Heart left ventricle (tissue), 16 donors: ENCODE measurements at regions not wholly inside any gene's neighbourhood (a gene's known extent, or its start where the extent isn't known, plus 50 kb on each side); places are given as distances from the start of the nearest gene placed in this dataset.

Experiments used
- ATAC-seq, 4 donors: fragments of 200-7000 bp; cut with Tn5 transposase; one replicate each; pipeline ENCODE4 v1.9.1; 2020 to 2022; ENCODE audit warnings: moderate library complexity in 4 of 4, mild to moderate bottlenecking in 3 of 4, moderate number of reproducible peaks in 1 of 4
- DNase-seq, 5 donors: peaks; one replicate each; pipeline ENCODE4 v3.0.0-alpha.2; 2020
- H3K27ac ChIP-seq, 12 donors: fragments of 200-600 bp; sonication (generic) in 4 of 12; one replicate each; pipeline versions ENCODE4 v1.5.0 to v1.8.0; 2016 to 2022; ENCODE audit warnings: mild to moderate bottlenecking in 2 of 12
- H3K27me3 ChIP-seq, 9 donors: fragments of 200-600 bp; sonication (generic) in 2 of 9; one replicate each; pipeline versions ENCODE4 v1.5.1 to v1.8.0; 2016 to 2022; ENCODE audit warnings: mild to moderate bottlenecking in 3 of 9
- H3K36me3 ChIP-seq, 9 donors: fragments of 200-600 bp; sonication (generic) in 2 of 9; one replicate each; pipeline versions ENCODE4 v1.5.0 to v1.8.0; 2018 to 2022; ENCODE audit warnings: mild to moderate bottlenecking in 2 of 9
- H3K4me1 ChIP-seq, 12 donors: fragments of 200-600 bp; sonication (generic) in 4 of 12; one replicate each; pipeline versions ENCODE4 v1.5.0 to v1.8.0; 2016 to 2022; ENCODE audit warnings: mild to moderate bottlenecking in 3 of 12
- H3K4me3 ChIP-seq, 12 donors: fragments of 200-600 bp; sonication (generic) in 4 of 12; one replicate each; pipeline versions ENCODE4 v1.5.0 to v1.8.0; 2017 to 2022; ENCODE audit warnings: mild to moderate bottlenecking in 9 of 12, moderate library complexity in 4 of 12
- H3K9me3 ChIP-seq, 12 donors: fragments of 200-600 bp; sonication (generic) in 4 of 12; one replicate each; pipeline versions ENCODE4 v1.5.0 to v1.8.0; 2016 to 2022; ENCODE audit warnings: mild to moderate bottlenecking in 1 of 12
- CTCF ChIP-seq, 12 donors: fragments of 200-600 bp; sonication (generic) in 4 of 12; IDR thresholded peaks; one replicate each; pipeline versions ENCODE4 v1.5.0 to v1.8.0; 2018 to 2022; ENCODE audit warnings: antibody characterized with exemption in 12 of 12, mild to moderate bottlenecking in 5 of 12
- POLR2A ChIP-seq, 2 donors: fragments of 450-650 bp; IDR thresholded peaks; one replicate each; pipeline ENCODE4 v1.6.1; 2017; ENCODE audit warnings: antibody characterized with exemption in 2 of 2, mild to moderate bottlenecking in 2 of 2, moderate library complexity in 2 of 2
- WGBS, 4 donors: extraction: QIAGEN DNeasy Blood & Tissue Kit in 2 of 4; methylation state at CpG; one replicate each; pipeline versions ENCODE4 v1.1.5 to v1.1.7; 2013 to 2018; 5-methylcytosine and 5-hydroxymethylcytosine counted together
- intact Hi-C, 10 donors: fragments of 100-400 bp; cut with DNase I; formaldehyde crosslinking; loops; one replicate each; pipeline versions ENCODE4 v1.11.1 to v1.14.2; 2022
- donor health status: ischemic (EF 13 %, LVEDD 7.1; RV severe dilation, severe dysfunction).
- donor health status: healthy with polysubstance abuse.
- donor health status: DM: no; HTN: yes; CAD: no.
- donor health status: DM: no; HTN: no; CAD: no.
- donor health status: ischemic (EF 25% LVEDD 6.9; RV normal size, moderate dysfunction).
- donor health status: ischemic (EF 25% LVEDD 5.7; RV mildly dilated, moderate dysfunction).
- donor health status: healthy.
- donor health status: DM: yes; HTN: yes; CAD: no.
- donor health status: ischemic (EF 35%, LVEDD 5.7; RV mildly dilated, moderate dysfunction).
- donor health status: nonischemic (EF 11% LVEDD 7.7; RV severe dilation, severe dysfunction).
- donor health status: DM: yes; HTN: yes; CAD: no.
- donor health status: PGD.
- donor health status: ischemic (EF 29% LVEDD 5.4; RV normal size, mild dysfunction).
- donor health status: nonischemic (EF 23%, LVEDD 6.1; RV moderate dilation, normal function).

DNA sequence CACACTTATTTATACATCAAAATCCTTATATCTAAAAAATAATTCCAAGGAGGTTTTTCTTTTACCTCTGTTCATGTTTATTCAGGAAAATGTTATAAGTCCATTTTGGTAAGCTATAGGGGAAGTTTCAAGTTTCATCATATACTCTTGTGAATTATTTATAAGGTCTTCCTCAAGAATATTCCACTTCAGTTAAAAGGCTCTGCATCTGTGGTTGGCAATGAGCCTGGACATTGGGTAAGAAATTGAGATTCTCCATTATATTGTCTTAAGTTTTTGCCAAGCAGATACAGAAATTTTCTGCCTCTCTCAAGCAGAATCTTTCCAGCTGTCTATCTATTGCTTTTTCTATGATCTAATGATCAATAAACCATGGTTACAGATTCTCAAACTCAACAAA, 641.9 kb downstream of the NLGN4X start:
- peaks cover 0 to 5% (median 0%) of the 10 kb centered on the region in 12 donors for H3K9me3 ChIP-seq
- no peak overlapping the region for H3K27ac ChIP-seq
- no peak for TF ChIP-seq CTCF (IDR thresholded peaks at IDR 0.05)
- TF ChIP-seq POLR2A (IDR thresholded peaks at IDR 0.05): no peak
- H3K27me3 ChIP-seq: no peaks in the 10 kb centered on the region
- no peaks in the 10 kb centered on the region for H3K36me3 ChIP-seq
- H3K4me3 ChIP-seq: no peak overlapping the region
- DNase-seq (no peak), ATAC-seq (no peak)
- intact Hi-C loops: no loop called here
- no peaks in the 10 kb centered on the region for H3K4me1 ChIP-seq

DNA sequence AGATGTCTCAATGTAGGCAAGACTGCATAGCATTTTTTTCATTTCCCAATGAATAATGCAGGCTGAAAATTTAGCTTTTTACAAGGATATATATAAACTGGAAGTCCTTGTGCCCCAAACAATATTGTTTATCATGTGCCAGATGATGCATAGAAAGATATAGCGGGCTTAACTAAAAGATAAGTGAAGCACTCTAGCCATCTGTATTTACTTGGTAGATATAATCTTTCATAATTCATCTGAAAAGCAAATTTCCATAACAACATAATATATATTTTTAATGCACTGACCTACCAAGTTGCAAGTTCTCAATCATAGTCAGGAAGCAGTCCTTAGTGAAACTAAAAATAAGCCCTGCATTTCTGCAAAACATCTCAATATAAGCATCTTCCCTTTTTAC, 653.3 kb downstream of the NLGN4X start:
- intact Hi-C loops: no loop called here

GRCh38 chrX:5568934-5569333, 659.7 kb downstream of the NLGN4X start:
- TF ChIP-seq POLR2A (IDR thresholded peaks at IDR 0.05): no peak
- no peak for DNase-seq
- 54 to 69% (median 62%) methylated on average over 3 of the region's 3 CpGs for WGBS, 4 donors
- no peaks in the 10 kb centered on the region for H3K36me3 ChIP-seq
- H3K9me3 ChIP-seq: peaks cover 0 to under 1% (median 0%) of the 10 kb centered on the region in 12 donors
- intact Hi-C loops: no loop called here
- no peak for ATAC-seq
- no peaks in the 10 kb centered on the region for H3K4me1 ChIP-seq
- no peaks in the 10 kb centered on the region for H3K27me3 ChIP-seq
- H3K27ac ChIP-seq: no peak overlapping the region
- H3K4me3 ChIP-seq: no peak overlapping the region

More for the DNA sequence above, 653.3 kb downstream of the NLGN4X start:
- Histone ChIP-seq H3K4me3 (no peak overlapping the region), H3K9me3 (no peaks in the 10 kb centered on the region), H3K36me3 (no peaks in the 10 kb centered on the region), H3K27ac (no peak overlapping the region), H3K4me1 (no peaks in the 10 kb centered on the region), H3K27me3 (no peaks in the 10 kb centered on the region)
- TF ChIP-seq POLR2A (IDR thresholded peaks at IDR 0.05) (no peak), CTCF (IDR thresholded peaks at IDR 0.05) (no peak)
- ATAC-seq (no peak), DNase-seq (no peak)
- 77 to 90% (median 80%) methylated on average over 1 of the region's 1 CpG for WGBS, 4 donors

DNA sequence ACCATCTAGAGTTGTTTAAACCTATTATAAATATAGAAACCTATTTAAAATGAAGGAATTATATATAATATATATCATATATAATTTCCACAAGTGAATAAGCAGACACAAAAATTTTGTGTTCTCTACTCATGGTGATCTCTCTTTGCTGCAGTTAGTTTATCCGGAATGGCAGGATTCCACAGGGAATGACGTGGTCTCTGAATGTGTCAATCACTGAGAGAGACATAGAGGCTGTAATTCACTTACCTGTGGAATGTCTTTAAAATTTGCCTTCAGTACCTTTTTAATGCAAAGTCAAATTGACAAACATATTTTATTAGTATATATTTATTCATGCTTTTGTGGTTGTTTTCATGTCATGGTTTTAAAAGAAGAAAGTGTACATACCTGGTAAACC, 669.3 kb downstream of the NLGN4X start:
- H3K4me3 ChIP-seq: no peak overlapping the region
- no peaks in the 10 kb centered on the region for H3K27me3 ChIP-seq
- intact Hi-C loops: no loop called here
- TF ChIP-seq CTCF (IDR thresholded peaks at IDR 0.05) (no peak), POLR2A (IDR thresholded peaks at IDR 0.05) (no peak)
- 72 to 79% (median 76%) methylated on average over 2 of the region's 2 CpGs for WGBS, 4 donors
- H3K4me1 ChIP-seq: no peaks in the 10 kb centered on the region
- peaks cover 0 to 13% (median 0%) of the 10 kb centered on the region in 12 donors for H3K9me3 ChIP-seq
- DNase-seq (no peak), ATAC-seq (no peak)
- H3K36me3 ChIP-seq: no peaks in the 10 kb centered on the region
- no peak overlapping the region for H3K27ac ChIP-seq

DNA sequence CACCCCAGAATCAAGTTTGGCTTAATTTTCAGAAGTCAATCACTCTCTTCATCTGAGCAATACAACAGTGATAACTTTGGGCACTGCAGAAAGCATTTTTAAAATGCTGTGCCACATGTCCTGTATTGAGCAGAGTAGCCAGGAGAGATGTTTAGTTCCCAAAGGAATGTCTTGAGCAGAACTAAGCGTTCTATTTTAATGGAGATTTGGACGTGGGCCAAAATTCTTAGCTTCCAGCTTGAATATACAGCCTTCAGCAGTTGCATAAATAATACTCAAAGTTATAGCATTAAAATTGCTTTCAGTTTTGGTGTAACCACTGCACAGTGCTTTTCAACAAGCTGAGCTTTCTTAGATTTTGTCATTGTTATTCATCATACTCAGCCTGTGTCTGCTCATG, 679.2 kb downstream of the NLGN4X start:
- intact Hi-C loops: no loop called here
- no peaks in the 10 kb centered on the region for H3K27me3 ChIP-seq
- TF ChIP-seq POLR2A (IDR thresholded peaks at IDR 0.05): no peak
- no peak for TF ChIP-seq CTCF (IDR thresholded peaks at IDR 0.05)
- H3K4me3 ChIP-seq: no peak overlapping the region
- no peaks in the 10 kb centered on the region for H3K4me1 ChIP-seq
- H3K36me3 ChIP-seq: no peaks in the 10 kb centered on the region
- ATAC-seq: no peak
- DNase-seq: no peak
- no peak overlapping the region for H3K27ac ChIP-seq
- peaks cover 0 to 12% (median 0%) of the 10 kb centered on the region in 12 donors for H3K9me3 ChIP-seq
- 19 to 38% (median 31%) methylated on average over 2 of the region's 2 CpGs for WGBS, 4 donors
